ENCODE measurements at regions not wholly inside any gene's neighbourhood (a gene's known extent, or its start where the extent isn't known, plus 50 kb on each side); places are given as distances from the start of the nearest gene placed in this dataset.

DNA sequence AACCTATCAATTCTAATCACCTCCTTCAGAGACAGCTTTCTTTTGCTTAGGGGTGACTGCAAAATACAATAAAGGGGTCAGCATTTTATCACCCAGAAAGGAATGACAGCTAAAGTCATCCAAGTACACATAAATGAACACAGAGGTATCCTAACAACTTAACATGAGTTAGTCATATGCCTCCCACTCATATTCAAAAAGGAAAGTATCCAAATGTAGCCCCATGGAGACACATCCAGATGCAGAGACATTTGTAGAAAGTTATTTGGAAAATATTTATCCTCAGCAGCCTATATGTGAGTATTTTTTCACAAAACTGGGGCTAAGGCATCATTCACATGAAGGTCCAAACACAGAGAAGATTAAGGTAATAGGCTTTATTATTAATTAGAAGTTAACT lies 1579.7 kb upstream of the SLC39A10 start:
- TF ChIP-seq CTCF (IDR thresholded peaks at IDR 0.05; ENCODE audit: insufficient read depth, low read depth, low read length), result no peak
- TF ChIP-seq EZH2 (IDR thresholded peaks at IDR 0.05; ENCODE audit: insufficient read depth, low read length), result no peak
